HPDE6-E6E7 (cell line): ENCODE measurements at regions not wholly inside any gene's neighbourhood (a gene's known extent, or its start where the extent isn't known, plus 50 kb on each side); places are given as distances from the start of the nearest gene placed in this dataset.
"Not testable (repeated sequence)": the region's sequence is repeated elsewhere in the genome, so short reads cannot be mapped to it uniquely, and the experiment has no call there.

Experiments
- DNase-seq: peaks from one replicate; pipeline ENCODE4 v3.0.0; 2011; ENCODE audit warnings: missing footprints; ENCODE audit errors: extremely low spot score

DNA sequence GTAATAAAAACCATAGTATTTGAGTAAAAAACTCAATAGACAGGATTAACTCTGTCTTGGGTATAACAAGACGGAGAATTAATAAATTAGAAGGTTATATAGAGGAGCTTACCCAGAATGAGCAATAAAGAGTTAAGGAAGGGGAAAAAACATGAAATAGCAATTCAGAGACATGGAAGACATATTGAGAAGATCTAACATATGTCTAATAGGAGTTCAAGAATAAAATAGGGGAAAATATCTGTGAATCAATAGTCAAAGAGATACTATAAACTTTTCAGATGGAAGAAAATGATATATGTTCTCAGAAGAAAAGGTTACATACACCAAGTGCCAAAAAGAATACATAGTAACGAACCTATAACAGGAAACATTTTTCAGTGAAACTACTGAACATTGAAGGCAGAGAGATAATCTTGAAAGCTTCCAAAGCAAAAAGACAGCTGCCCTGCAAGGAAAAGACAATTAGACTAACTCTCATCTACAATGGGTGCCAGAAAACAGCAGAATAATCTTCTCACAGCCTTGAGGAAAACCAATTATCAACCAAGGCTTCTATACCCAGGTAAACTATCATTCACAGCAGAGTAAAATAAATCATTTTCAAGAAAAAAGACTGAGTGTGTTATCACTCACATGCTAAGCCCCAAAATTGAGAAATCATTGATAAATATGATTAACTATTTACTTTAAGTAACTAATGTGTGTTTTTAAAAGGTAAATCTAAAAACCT, 106.0 kb downstream of the ENC1 start:
- no peak for DNase-seq

GRCh38 chr5:74530326-74531050, 110.0 kb downstream of the ENC1 start:
- DNase-seq: no peak

GRCh38 chr5:74529101-74529500, 111.4 kb downstream of the ENC1 start:
- no peak for DNase-seq

DNA sequence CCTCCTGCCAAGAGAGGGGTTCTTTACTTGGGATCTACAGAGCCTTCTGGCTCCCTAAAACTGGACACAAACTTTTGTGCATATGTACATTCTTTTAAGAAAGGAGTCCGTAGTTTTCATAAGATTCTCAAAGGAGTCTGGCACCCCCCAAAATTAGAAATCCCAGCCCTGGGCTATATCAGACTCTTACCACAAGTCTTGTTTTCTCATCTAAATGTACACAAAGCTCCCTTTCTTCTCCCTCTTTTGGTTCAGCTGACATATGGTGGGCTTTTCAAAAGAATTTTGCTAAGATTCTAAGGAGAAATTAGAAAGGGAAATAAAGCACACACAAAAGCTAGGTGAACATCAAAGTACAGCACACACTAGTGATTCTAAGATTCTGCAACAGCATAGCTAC, 114.4 kb downstream of the ENC1 start:
- no peak for DNase-seq

- not testable (repeated sequence) for DNase-seq
Observed at GRCh38 chr5:74524767-74525166, 115.8 kb downstream of the ENC1 start.

DNA sequence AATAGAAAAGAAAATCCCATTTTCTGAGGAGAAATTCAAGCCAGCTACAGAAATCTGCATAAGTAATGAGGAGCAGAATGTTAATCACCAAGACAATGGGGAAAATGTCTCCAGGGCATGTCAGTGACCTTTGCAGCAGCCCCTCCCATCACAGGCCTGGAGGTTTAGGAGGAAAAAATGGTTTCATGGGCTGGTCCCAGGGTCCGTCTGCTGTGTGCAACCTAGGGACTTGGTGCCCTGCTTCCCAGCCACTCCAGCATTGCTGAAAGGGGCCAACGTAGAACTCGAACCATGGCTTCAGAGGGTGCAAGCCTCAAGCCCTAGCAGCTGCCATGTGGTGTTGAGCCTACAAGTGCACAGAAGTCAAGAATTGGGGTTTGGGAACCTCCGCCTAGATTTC, 116.8 kb downstream of the ENC1 start:
- not testable (repeated sequence) for DNase-seq

DNA sequence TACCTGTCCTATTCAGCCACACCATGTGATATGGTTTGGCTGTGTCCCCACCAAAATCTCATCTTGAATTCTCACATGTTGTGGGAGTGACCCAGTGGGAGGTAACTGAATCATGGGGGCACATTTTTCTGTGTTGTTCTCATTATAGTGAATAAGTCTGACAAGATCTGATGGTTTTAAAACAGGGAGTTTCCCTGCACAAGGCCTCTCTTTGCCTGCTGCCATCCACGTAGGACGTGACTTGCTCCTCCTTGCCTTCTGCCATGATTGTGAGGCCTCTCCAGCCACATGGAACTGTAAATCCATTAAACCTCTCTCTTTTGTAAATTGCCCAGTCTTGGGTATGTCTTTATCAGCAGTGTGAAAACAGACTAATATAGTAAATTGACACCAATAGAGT, 117.7 kb downstream of the ENC1 start:
- DNase-seq: not testable (repeated sequence)

GRCh38 chr5:74521401-74521800, 119.1 kb downstream of the ENC1 start:
- no peak for DNase-seq

DNA sequence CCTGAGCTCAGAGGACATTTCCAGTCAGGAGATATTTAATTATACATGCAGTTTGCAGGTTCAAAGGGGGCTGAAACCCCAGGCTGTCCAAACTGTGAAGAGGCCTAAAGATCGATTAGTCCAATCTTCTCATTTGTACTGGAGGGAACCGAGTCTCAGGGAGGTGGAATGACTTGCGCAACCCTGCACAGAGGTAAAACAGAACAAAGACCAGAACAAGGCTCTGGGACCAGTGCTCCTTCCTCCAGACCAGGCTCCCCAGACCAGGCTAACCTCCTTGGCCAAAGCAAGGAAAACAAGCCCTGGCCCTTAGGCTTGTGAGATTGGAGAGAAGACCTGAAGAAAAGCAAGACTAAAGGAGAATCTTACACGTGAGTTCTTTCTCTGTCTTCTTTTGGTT, 120.8 kb downstream of the ENC1 start:
- no peak for DNase-seq

DNA sequence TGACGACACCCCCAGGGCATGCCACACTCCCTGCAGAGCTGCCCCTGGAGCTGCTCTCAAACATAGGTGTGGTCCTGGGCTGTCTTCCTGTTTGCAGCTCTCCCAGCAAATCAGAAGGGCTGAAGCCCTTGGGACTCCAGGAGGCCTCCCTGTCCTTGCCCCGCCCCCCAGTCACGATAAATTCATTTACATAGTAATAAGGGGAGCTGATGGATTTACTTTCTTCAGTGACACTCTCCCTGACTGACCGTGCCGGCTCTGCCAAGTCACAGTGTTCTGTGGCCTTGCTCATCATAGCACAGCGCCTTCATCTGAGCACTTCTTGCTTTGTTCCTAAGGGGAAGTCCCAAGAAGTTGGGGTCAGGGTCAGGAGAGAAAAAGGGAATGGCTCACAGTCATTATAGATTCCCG, 121.4 kb downstream of the ENC1 start:
- DNase-seq: no peak

DNA sequence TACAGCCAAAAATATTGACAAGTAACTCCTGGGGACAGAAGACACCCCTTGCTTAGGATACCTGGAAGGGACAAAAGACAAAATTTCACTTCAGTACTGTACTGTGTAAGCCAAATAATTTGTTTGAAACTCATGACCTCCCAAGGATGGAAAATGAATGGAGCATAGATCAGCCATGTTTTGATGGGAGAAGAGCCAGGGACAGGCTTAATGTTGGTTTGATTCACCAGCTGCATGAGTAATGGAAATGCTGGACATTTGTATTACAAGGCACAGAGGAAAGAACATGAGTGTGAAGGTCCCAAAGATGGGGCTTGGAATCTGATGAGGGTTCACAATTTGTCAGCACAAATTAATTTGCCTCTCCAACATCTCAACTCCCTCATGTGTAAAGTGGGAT, 122.8 kb downstream of the ENC1 start:
- no peak for DNase-seq

- no peak for DNase-seq
Observed at GRCh38 chr5:74516211-74516636, 124.3 kb downstream of the ENC1 start.

DNA sequence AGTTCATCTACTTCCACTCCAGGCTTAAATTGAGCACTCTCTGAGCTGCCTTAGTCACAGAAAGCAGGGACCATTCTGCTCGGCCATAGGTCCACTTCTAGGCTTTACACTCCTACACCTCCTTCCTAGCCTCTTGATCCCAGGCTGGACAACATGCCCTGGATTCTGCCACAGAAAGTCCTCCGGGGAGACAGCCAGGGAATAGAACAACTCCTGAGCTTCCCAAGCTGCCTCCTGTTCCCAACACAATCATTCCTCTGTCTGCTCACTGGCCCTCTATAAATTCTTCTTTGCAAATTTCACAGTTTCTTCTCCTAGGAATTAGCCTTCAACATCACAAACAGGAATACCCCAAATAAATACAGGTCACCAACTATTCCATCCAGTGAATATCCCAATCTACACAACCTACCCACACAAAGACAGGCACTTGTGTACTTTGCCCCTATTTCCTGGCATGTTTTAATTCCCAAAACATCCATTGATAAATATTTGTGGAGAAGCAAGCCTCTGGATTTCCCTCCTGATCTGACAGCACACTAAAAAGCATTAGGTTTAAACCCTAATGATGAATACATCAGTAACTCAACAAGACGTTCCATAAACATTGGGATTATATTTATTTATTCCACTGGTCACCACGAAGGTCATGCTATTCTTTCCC, 125.5 kb downstream of the ENC1 start:
- DNase-seq: no peak

DNA sequence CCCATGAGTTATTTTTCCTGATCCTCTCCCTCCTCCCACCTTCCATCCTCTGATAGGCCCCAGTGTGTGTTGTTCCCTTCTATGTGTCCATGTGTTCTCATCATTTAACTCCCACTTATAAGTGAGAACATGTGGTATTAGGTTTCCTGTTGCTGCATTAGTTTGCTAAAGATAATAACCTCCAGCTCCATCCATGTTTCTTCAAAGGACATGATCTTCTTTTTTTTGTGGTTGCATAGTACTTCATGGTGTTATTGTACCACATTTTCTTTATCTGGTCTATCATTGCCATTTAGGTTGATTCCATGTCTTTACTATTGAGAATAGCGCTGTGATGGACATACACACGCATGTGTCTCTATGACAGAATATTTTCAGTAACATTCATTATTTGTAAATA, 128.8 kb downstream of the ENC1 start:
- DNase-seq: not testable (repeated sequence)

GRCh38 chr5:74510476-74511075, 130.0 kb downstream of the ENC1 start:
- DNase-seq: no peak

- no peak for DNase-seq
Observed at GRCh38 chr5:74507370-74508005, 133.0 kb downstream of the ENC1 start.

GRCh38 chr5:74506119-74506518, 134.4 kb downstream of the ENC1 start:
- DNase-seq: no peak

- no peak for DNase-seq
Observed at GRCh38 chr5:74504463-74504862, 136.1 kb downstream of the ENC1 start.

DNA sequence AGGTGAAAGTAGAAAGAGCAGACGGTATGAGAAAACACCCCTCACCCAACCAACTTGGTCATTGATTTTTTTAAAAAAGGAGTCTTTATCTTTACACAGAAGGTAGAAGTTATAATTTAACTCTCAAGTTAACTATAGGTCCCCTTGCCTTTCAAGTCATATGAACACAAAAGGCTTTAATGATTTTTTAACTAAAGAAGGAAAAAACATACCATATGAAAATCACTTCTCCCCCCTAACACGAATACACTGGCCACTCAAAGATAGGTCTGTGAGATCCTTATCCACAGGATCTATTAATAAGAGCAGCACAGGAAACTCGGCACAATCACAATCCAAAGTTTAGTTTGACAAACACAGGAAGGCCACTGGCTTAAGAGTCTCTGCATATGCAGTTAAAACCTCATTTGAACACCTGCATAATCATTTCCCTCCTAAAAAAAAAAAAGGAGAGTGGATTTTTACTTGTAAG, 138.0 kb downstream of the ENC1 start:
- no peak for DNase-seq

GRCh38 chr5:74501674-74502478, 138.7 kb downstream of the ENC1 start:
- no peak for DNase-seq
